ENCODE measurements at regions not wholly inside any gene's neighbourhood (a gene's known extent, or its start where the extent isn't known, plus 50 kb on each side); places are given as distances from the start of the nearest gene placed in this dataset.
"Not testable (repeated sequence)": the region's sequence is repeated elsewhere in the genome, so short reads cannot be mapped to it uniquely, and the experiment has no call there.

- DNase-seq (ENCODE audit: low spot score): not testable (repeated sequence)
Measured at GRCh38 chr2:67195327-67195726, 201.8 kb upstream of the ETAA1 start.

GRCh38 chr2:67201521-67201920, 195.6 kb upstream of the ETAA1 start:
- no peak for DNase-seq (ENCODE audit: low spot score)

GRCh38 chr2:67204349-67204748, 192.8 kb upstream of the ETAA1 start:
- DNase-seq (ENCODE audit: low spot score): no peak

- DNase-seq (ENCODE audit: low spot score): no peak
Measured at GRCh38 chr2:67208887-67209500, 188.1 kb upstream of the ETAA1 start.

- DNase-seq (ENCODE audit: low spot score): no peak
Measured at GRCh38 chr2:67210430-67210829, 186.7 kb upstream of the ETAA1 start.

- no peak for DNase-seq (ENCODE audit: low spot score)
Measured at GRCh38 chr2:67212203-67212602, 184.9 kb upstream of the ETAA1 start.

- no peak for DNase-seq (ENCODE audit: low spot score)
Measured at GRCh38 chr2:67213270-67213670, 183.9 kb upstream of the ETAA1 start.

- no peak for DNase-seq (ENCODE audit: low spot score)
Measured at GRCh38 chr2:67213677-67214402, 183.3 kb upstream of the ETAA1 start.

- DNase-seq (ENCODE audit: low spot score): no peak
Measured at GRCh38 chr2:67214585-67215185, 182.4 kb upstream of the ETAA1 start.

- peak; percentile 41 for DNase-seq (ENCODE audit: low spot score)
Measured at GRCh38 chr2:67215214-67216055, 181.7 kb upstream of the ETAA1 start.

GRCh38 chr2:67216103-67216502, 181.0 kb upstream of the ETAA1 start:
- DNase-seq (ENCODE audit: low spot score): no peak

- no peak for DNase-seq (ENCODE audit: low spot score)
Measured at GRCh38 chr2:67216881-67217280, 180.3 kb upstream of the ETAA1 start.

- DNase-seq (ENCODE audit: low spot score): no peak
Measured at GRCh38 chr2:67217398-67217797, 179.7 kb upstream of the ETAA1 start.

- DNase-seq (ENCODE audit: low spot score): no peak
Measured at GRCh38 chr2:67218056-67218455, 179.1 kb upstream of the ETAA1 start.

- no peak for DNase-seq (ENCODE audit: low spot score)
Measured at GRCh38 chr2:67219651-67220050, 177.5 kb upstream of the ETAA1 start.

- DNase-seq (ENCODE audit: low spot score): no peak
Measured at GRCh38 chr2:67221266-67221665, 175.9 kb upstream of the ETAA1 start.

- no peak for DNase-seq (ENCODE audit: low spot score)
Measured at GRCh38 chr2:67225287-67225973, 171.7 kb upstream of the ETAA1 start.

- no peak for DNase-seq (ENCODE audit: low spot score)
Measured at GRCh38 chr2:67229706-67230105, 167.4 kb upstream of the ETAA1 start.

- no peak for DNase-seq (ENCODE audit: low spot score)
Measured at GRCh38 chr2:67232936-67233335, 164.2 kb upstream of the ETAA1 start.

GRCh38 chr2:67234440-67234839, 162.7 kb upstream of the ETAA1 start:
- DNase-seq (ENCODE audit: low spot score): peak; percentile 50

- DNase-seq (ENCODE audit: low spot score): no peak
Measured at GRCh38 chr2:67237288-67237687, 159.8 kb upstream of the ETAA1 start.

GRCh38 chr2:67240507-67240906, 156.6 kb upstream of the ETAA1 start:
- DNase-seq (ENCODE audit: low spot score): no peak

Measured in GM03348 (cell line).